Iris pigment epithelial cell (primary cell): ENCODE measurements at regions not wholly inside any gene's neighbourhood (a gene's known extent, or its start where the extent isn't known, plus 50 kb on each side); places are given as distances from the start of the nearest gene placed in this dataset.
"Not testable (repeated sequence)": the region's sequence is repeated elsewhere in the genome, so short reads cannot be mapped to it uniquely, and the experiment has no call there.

ENCODE experiments used
- DNase-seq: peaks from one replicate; pipeline ENCODE4 v3.0.0-alpha.2; 2011; ENCODE audit warnings: low read depth

GRCh38 chr3:194950906-194951628 lies 265.4 kb downstream of the FAM43A start:
- peak; percentile 18 for DNase-seq

GRCh38 chr3:194951629-194951920 lies 265.9 kb downstream of the FAM43A start:
- not testable (repeated sequence) for DNase-seq

- no peak for DNase-seq
Observed at GRCh38 chr3:194951931-194952582, 266.4 kb downstream of the FAM43A start.

- DNase-seq = no peak
Observed at GRCh38 chr3:194952841-194953241, 267.2 kb downstream of the FAM43A start.

GRCh38 chr3:194953291-194953690 lies 267.6 kb downstream of the FAM43A start:
- DNase-seq = no peak

- no peak for DNase-seq
Observed at GRCh38 chr3:194955546-194955945, 269.9 kb downstream of the FAM43A start.

GRCh38 chr3:194955979-194956696 lies 270.5 kb downstream of the FAM43A start:
- DNase-seq = no peak

- DNase-seq = no peak
Observed at GRCh38 chr3:194956697-194957396, 271.2 kb downstream of the FAM43A start.

- no peak for DNase-seq
Observed at GRCh38 chr3:194957743-194958240, 272.1 kb downstream of the FAM43A start.

GRCh38 chr3:194959217-194959616 lies 273.5 kb downstream of the FAM43A start:
- no peak for DNase-seq

- DNase-seq = not testable (repeated sequence)
Observed at GRCh38 chr3:194959666-194960065, 274.0 kb downstream of the FAM43A start.

GRCh38 chr3:194960446-194961032 lies 274.9 kb downstream of the FAM43A start:
- DNase-seq = no peak

- DNase-seq = no peak
Observed at GRCh38 chr3:194961149-194961548, 275.5 kb downstream of the FAM43A start.

GRCh38 chr3:194961571-194961970 lies 275.9 kb downstream of the FAM43A start:
- no peak for DNase-seq

GRCh38 chr3:194962056-194962455 lies 276.4 kb downstream of the FAM43A start:
- no peak for DNase-seq

GRCh38 chr3:194964809-194965208 lies 279.1 kb downstream of the FAM43A start:
- no peak for DNase-seq

- no peak for DNase-seq
Observed at GRCh38 chr3:194967151-194968117, 281.8 kb downstream of the FAM43A start.

- no peak for DNase-seq
Observed at GRCh38 chr3:194970066-194970465, 284.4 kb downstream of the FAM43A start.

GRCh38 chr3:194971009-194971408 lies 285.3 kb downstream of the FAM43A start:
- DNase-seq = no peak

GRCh38 chr3:194971965-194972364 lies 286.3 kb downstream of the FAM43A start:
- no peak for DNase-seq

GRCh38 chr3:194972641-194973040 lies 287.0 kb downstream of the FAM43A start:
- no peak for DNase-seq
